CD4-positive, alpha-beta T cell (primary cell): ENCODE measurements at regions not wholly inside any gene's neighbourhood (a gene's known extent, or its start where the extent isn't known, plus 50 kb on each side); places are given as distances from the start of the nearest gene placed in this dataset.

Experiments
- ATAC-seq: fragments of 200-7000 bp; cut with Tn5 transposase; one replicate; pipeline ENCODE4 v1.10.0; 2022; ENCODE audit warnings: mild to moderate bottlenecking; ENCODE audit not compliant: poor library complexity
- CTCF ChIA-PET: fragments of 350-600 bp; sonication (Branson Sonifier 250); formaldehyde crosslinking; loops from one replicate; lab custom pipeline; 2021; ENCODE audit warnings: antibody characterized with exemption, inconsistent platforms; lab: Charles Lee
- POLR2A ChIA-PET: fragments of 350-600 bp; sonication (Branson Sonifier 250); formaldehyde crosslinking; loops from one replicate; lab custom pipeline; 2021; ENCODE audit warnings: antibody characterized with exemption, inconsistent platforms; lab: Charles Lee
- DNase-seq, 14 experiments: peaks; one replicate each; pipeline ENCODE4 v3.0.0-alpha.2; 2013 to 2020; ENCODE audit warnings: mixed read lengths in 2 of 14
- H3K27ac ChIP-seq, 2 donors: one replicate each; pipeline versions ENCODE4 v1.5.1 to v1.7.0; 2013; ENCODE audit warnings: low read length in 2 of 2, low read depth in 1 of 2, mild to moderate bottlenecking in 1 of 2
- H3K27me3 ChIP-seq, 2 experiments: 1 replicate in 1 of 2; 2 replicates in 1 of 2; pipeline versions ENCODE4 v1.6.1 to v1.7.0; 2013; ENCODE audit warnings: low read length in 2 of 2, control low read depth in 1 of 2, mild to moderate bottlenecking in 1 of 2, moderate library complexity in 1 of 2; ENCODE audit not compliant: insufficient read depth in 2 of 2, control insufficient read depth in 1 of 2
- H3K36me3 ChIP-seq: one replicate; pipeline ENCODE4 v1.6.1; 2013; ENCODE audit warnings: low read length, control low read depth; ENCODE audit not compliant: insufficient read depth
- H3K4me1 ChIP-seq: one replicate; pipeline ENCODE4 v1.6.1; 2013; ENCODE audit warnings: low read length, control low read depth; ENCODE audit not compliant: insufficient read depth
- H3K4me3 ChIP-seq: one replicate; pipeline ENCODE4 v1.5.1; 2013; ENCODE audit warnings: mild to moderate bottlenecking, low read length, moderate library complexity
- H3K9me3 ChIP-seq, 2 experiments: 1 replicate in 1 of 2; 2 replicates in 1 of 2; pipeline versions ENCODE4 v1.6.1 to v1.7.0; 2013; ENCODE audit warnings: low read length in 2 of 2, mild to moderate bottlenecking in 2 of 2, control low read depth in 1 of 2, moderate library complexity in 1 of 2; ENCODE audit not compliant: control insufficient read depth in 1 of 2, insufficient read depth in 1 of 2
- H3K27ac Mint-ChIP-seq: one replicate; pipeline ENCODE4 v1.8.0; 2020; ENCODE audit warnings: mixed read lengths
- H3K27me3 Mint-ChIP-seq: one replicate; pipeline ENCODE4 v1.8.0; 2021; ENCODE audit warnings: mixed read lengths
- H3K36me3 Mint-ChIP-seq: one replicate; pipeline ENCODE4 v1.8.0; 2021; ENCODE audit warnings: low read depth, mixed read lengths
- H3K4me1 Mint-ChIP-seq: one replicate; pipeline ENCODE4 v1.8.0; 2021; ENCODE audit warnings: low read depth, mixed read lengths
- H3K4me3 Mint-ChIP-seq: one replicate; pipeline ENCODE4 v1.8.0; 2020; ENCODE audit warnings: mild to moderate bottlenecking, mixed read lengths
- H3K9me3 Mint-ChIP-seq: one replicate; pipeline ENCODE4 v1.8.0; 2020; ENCODE audit warnings: mixed read lengths
- CTCF ChIP-seq: fragments of 200-600 bp; IDR thresholded peaks from one replicate; pipeline ENCODE4 v1.8.0; 2022; ENCODE audit warnings: antibody characterized with exemption, mild to moderate bottlenecking
- intact Hi-C, 2 experiments: fragments of 100-400 bp; cut with DNase I in 1 of 2; cut with micrococcal nuclease in 1 of 2; formaldehyde crosslinking; loops; one replicate each; pipeline versions ENCODE4 v1.15.1 to v1.9.0; 2023 to 2025; cut with DNase I, micrococcal nuclease

GRCh38 chr7:115435178-115435577 is 513.3 kb downstream of the MDFIC start:
- Histone ChIP-seq H3K27me3 (no peaks in the 10 kb centered on the region), H3K4me1 (no peaks in the 10 kb centered on the region), H3K4me3 (no peak overlapping the region), H3K36me3 (no peaks in the 10 kb centered on the region), H3K9me3 (peaks cover 0 to 4% of the 10 kb centered on the region in 2 experiments), H3K27ac (no peak overlapping the region)
- Mint-ChIP-seq H3K27me3 (no peaks in the 10 kb centered on the region), H3K4me3 (no peak overlapping the region), H3K4me1 (no peaks in the 10 kb centered on the region), H3K9me3 (no peaks in the 10 kb centered on the region), H3K36me3 (no peaks in the 10 kb centered on the region), H3K27ac (no peak overlapping the region)
- DNase-seq, result no peak
- no peak for ATAC-seq
- CTCF ChIA-PET, result no interaction called here
- no peak for TF ChIP-seq CTCF
- intact Hi-C loops, result no loop called here
- POLR2A ChIA-PET, result no interaction called here

GRCh38 chr7:115429918-115430317 is 508.0 kb downstream of the MDFIC start:
- ChIA-PET CTCF (no interaction called here), POLR2A (no interaction called here)
- no peak overlapping the region for H3K27ac Mint-ChIP-seq
- H3K36me3 Mint-ChIP-seq, result no peaks in the 10 kb centered on the region
- DNase-seq (no peak), ATAC-seq (no peak)
- Histone ChIP-seq H3K36me3 (no peaks in the 10 kb centered on the region), H3K4me3 (no peak overlapping the region), H3K27me3 (no peaks in the 10 kb centered on the region), H3K9me3 (no peaks in the 10 kb centered on the region), H3K27ac (no peak overlapping the region), H3K4me1 (no peaks in the 10 kb centered on the region)
- intact Hi-C loops, result no loop called here
- no peaks in the 10 kb centered on the region for H3K27me3 Mint-ChIP-seq
- no peaks in the 10 kb centered on the region for H3K4me1 Mint-ChIP-seq
- TF ChIP-seq CTCF, result no peak
- H3K4me3 Mint-ChIP-seq, result no peak overlapping the region
- no peaks in the 10 kb centered on the region for H3K9me3 Mint-ChIP-seq

- ChIA-PET CTCF (no interaction called here), POLR2A (no interaction called here)
- no peak for ATAC-seq
- no peaks in the 10 kb centered on the region for H3K4me1 Mint-ChIP-seq
- no peak for DNase-seq
- no peaks in the 10 kb centered on the region for H3K27me3 Mint-ChIP-seq
- Histone ChIP-seq H3K4me3 (no peak overlapping the region), H3K27me3 (no peaks in the 10 kb centered on the region), H3K9me3 (no peaks in the 10 kb centered on the region), H3K27ac (no peak overlapping the region), H3K4me1 (no peaks in the 10 kb centered on the region), H3K36me3 (no peaks in the 10 kb centered on the region)
- H3K27ac Mint-ChIP-seq, result no peak overlapping the region
- H3K4me3 Mint-ChIP-seq, result no peak overlapping the region
- no peaks in the 10 kb centered on the region for H3K36me3 Mint-ChIP-seq
- H3K9me3 Mint-ChIP-seq, result no peaks in the 10 kb centered on the region
- intact Hi-C loops, result no loop called here
- no peak for TF ChIP-seq CTCF
These were observed 495.8 kb downstream of the MDFIC start for GRCh38 chr7:115417662-115418061.
